HUES6 (cell line): ENCODE measurements at regions not wholly inside any gene's neighbourhood (a gene's known extent, or its start where the extent isn't known, plus 50 kb on each side); places are given as distances from the start of the nearest gene placed in this dataset.

ENCODE experiments used
- H3K27ac ChIP-seq: 2 replicates; pipeline ENCODE4 v1.7.0; 2013; ENCODE audit warnings: low read depth, mild to moderate bottlenecking, low read length, inconsistent platforms
- H3K27me3 ChIP-seq: 2 replicates; pipeline ENCODE4 v1.6.1; 2013; ENCODE audit warnings: low read length; ENCODE audit not compliant: control insufficient read depth, insufficient read depth
- H3K36me3 ChIP-seq: 2 replicates; pipeline ENCODE4 v1.6.1; 2013; ENCODE audit warnings: low read length; ENCODE audit not compliant: control insufficient read depth, insufficient read depth
- H3K4me1 ChIP-seq: 2 replicates; pipeline ENCODE4 v1.6.1; 2013; ENCODE audit warnings: low read length; ENCODE audit not compliant: control insufficient read depth, insufficient read depth
- H3K4me3 ChIP-seq: 2 replicates; pipeline ENCODE4 v1.5.1; 2013; ENCODE audit warnings: low read depth, low read length
- H3K9ac ChIP-seq: one replicate; pipeline ENCODE4 v1.6.1; 2013; ENCODE audit warnings: mild to moderate bottlenecking, low read length
- H3K9me3 ChIP-seq: 2 replicates; pipeline ENCODE4 v1.6.1; 2013; ENCODE audit warnings: low read depth, low read length; ENCODE audit not compliant: control insufficient read depth, insufficient read depth

DNA sequence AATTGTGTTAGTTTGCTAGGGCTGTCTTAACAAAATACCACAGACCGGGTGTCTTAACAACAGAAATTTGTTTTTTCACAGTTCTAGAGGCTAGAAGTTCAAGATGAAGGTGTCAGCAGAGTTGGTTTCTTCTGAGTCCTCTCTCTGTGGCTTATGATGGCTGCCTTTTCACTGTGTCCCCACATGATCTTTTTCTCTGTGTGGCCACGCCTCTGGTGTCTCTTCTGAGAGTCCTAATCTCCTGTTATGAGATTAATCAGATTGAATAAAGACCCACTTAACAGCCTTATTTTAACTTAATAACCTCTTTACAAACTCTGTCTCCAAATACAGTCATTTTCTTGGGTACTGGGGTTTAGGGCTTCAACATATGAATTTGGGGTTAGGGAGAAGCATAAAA is 561.1 kb downstream of the NR2F1-AS1 start:
- H3K4me3 ChIP-seq, result no peak overlapping the region
- H3K4me1 ChIP-seq, result 0 out of 2 replicates have a peak, but pooled peaks cover 2% of the 10 kb centered on the region
- H3K9me3 ChIP-seq, result no peaks in the 10 kb centered on the region
- H3K27ac ChIP-seq, result no peak overlapping the region
- no peaks in the 10 kb centered on the region for H3K36me3 ChIP-seq
- no peaks in the 10 kb centered on the region for H3K27me3 ChIP-seq
- no peak overlapping the region for H3K9ac ChIP-seq

DNA sequence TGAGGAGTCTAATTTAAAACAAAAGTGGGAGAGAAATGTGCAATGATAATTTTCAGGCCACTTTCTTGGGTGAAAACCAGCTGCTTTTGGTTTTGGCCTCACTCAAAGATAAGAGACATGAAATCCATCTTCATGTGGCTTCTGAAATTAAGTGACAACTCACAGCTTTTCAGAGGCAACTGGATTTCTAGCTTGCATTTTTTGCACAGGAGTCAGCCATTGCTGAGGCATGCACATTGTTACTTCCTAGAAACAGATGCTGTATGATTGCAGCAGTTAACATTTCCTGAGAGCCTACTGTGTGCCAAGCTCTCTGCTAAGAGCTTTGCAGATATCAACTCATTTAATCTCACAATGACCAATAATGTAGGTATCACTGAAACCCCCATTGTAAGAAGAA is 562.6 kb downstream of the NR2F1-AS1 start:
- no peak overlapping the region for H3K27ac ChIP-seq
- no peak overlapping the region for H3K4me3 ChIP-seq
- H3K27me3 ChIP-seq, result no peaks in the 10 kb centered on the region
- H3K9ac ChIP-seq, result no peak overlapping the region
- H3K4me1 ChIP-seq, result 0 out of 2 replicates have a peak, but pooled peaks cover 2% of the 10 kb centered on the region
- no peaks in the 10 kb centered on the region for H3K36me3 ChIP-seq
- no peaks in the 10 kb centered on the region for H3K9me3 ChIP-seq

DNA sequence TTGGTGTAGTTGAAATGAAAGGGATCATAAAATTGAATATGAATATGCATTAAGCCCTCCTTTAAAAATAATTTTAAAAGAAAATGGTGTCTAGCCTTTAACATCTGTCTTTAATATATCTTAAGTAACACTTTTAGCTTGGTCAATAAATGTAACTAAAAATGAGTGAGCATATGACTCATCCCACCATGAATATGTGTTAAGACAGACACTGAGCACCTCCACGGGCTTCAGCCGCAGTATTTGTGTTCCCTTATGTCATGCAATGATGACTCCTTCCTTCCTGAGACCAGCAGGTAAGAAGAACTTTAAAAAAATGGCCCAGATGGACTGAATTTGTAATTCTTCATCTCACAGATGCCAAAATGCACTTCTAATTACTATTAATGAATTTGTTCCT is 563.2 kb downstream of the NR2F1-AS1 start:
- H3K9me3 ChIP-seq, result no peaks in the 10 kb centered on the region
- H3K36me3 ChIP-seq, result no peaks in the 10 kb centered on the region
- no peak overlapping the region for H3K4me3 ChIP-seq
- H3K27me3 ChIP-seq, result no peaks in the 10 kb centered on the region
- H3K4me1 ChIP-seq, result 0 out of 2 replicates have a peak, but pooled peaks cover 2% of the 10 kb centered on the region
- H3K27ac ChIP-seq, result no peak overlapping the region
- H3K9ac ChIP-seq, result no peak overlapping the region

DNA sequence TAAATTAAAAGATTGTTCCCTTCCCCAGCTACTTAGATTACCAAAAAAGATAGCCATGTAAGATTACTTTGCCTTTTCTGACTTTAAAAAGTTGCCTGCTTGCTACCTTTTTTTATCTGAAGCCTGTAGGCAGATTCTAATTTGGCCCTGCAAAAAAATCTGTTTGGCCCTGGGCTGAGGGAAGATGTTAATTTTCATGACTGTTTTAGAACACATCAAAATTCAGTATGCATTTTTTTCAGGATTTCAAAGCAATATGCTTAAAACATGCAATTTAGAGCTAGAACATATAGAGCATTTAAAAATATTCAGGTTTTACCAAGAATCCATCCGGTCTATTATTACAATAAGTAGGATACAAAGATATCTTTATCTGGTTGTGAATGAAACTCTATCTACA is 563.6 kb downstream of the NR2F1-AS1 start:
- no peaks in the 10 kb centered on the region for H3K27me3 ChIP-seq
- H3K9ac ChIP-seq, result no peak overlapping the region
- no peak overlapping the region for H3K4me3 ChIP-seq
- H3K9me3 ChIP-seq, result no peaks in the 10 kb centered on the region
- H3K27ac ChIP-seq, result no peak overlapping the region
- no peaks in the 10 kb centered on the region for H3K36me3 ChIP-seq
- 0 out of 2 replicates have a peak, but pooled peaks cover 2% of the 10 kb centered on the region for H3K4me1 ChIP-seq

DNA sequence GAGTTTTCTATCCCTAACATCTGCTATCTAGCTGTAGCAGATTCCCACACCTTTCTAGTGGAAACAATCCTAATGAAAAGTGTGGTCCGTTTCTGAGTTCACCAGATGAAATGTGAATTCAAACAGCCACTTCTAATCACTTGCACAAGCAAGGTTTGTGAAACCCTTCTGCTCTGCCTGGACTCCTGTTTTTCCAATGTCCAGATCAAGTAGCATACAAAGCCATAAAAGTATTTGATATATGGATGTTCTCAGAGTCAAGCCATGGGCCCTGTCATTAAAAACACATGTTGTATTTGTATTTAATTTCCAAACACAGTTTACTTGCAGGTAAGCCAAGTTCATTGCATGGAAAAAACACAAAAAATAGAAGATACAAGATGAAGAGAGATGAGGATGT is 570.4 kb downstream of the NR2F1-AS1 start:
- Histone ChIP-seq H3K36me3 (no peaks in the 10 kb centered on the region), H3K4me3 (no peak overlapping the region), H3K27me3 (no peaks in the 10 kb centered on the region), H3K27ac (no peak overlapping the region), H3K9me3 (peaks cover 7% of the 10 kb centered on the region; the same call in 1 of the 2 replicates), H3K4me1 (peaks cover 9% of the 10 kb centered on the region; the same call in 1 of the 2 replicates), H3K9ac (no peak overlapping the region)

DNA sequence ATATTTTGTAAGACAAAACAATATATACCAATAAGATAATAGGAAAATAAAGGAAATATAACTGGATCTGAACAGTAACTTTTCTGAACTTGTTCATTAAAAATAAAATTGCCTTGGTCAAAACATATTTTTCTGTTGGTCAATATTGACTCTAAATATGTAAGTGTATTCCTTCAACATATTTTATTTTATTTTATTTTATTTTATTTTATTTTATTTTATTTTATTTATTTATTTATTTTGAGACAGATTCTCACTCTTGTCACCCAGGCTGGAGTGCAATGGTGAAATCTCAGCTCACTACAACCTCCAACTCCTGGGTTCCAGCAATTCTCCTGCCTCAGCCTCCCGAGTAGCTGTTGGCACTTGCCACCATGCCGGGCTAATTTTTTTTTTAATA is 571.0 kb downstream of the NR2F1-AS1 start:
- Histone ChIP-seq H3K4me1 (peaks cover 9% of the 10 kb centered on the region; the same call in 1 of the 2 replicates), H3K27ac (no peak overlapping the region), H3K9ac (no peak overlapping the region), H3K27me3 (no peaks in the 10 kb centered on the region), H3K36me3 (no peaks in the 10 kb centered on the region), H3K4me3 (no peak overlapping the region), H3K9me3 (peaks cover 7% of the 10 kb centered on the region; the same call in 1 of the 2 replicates)

DNA sequence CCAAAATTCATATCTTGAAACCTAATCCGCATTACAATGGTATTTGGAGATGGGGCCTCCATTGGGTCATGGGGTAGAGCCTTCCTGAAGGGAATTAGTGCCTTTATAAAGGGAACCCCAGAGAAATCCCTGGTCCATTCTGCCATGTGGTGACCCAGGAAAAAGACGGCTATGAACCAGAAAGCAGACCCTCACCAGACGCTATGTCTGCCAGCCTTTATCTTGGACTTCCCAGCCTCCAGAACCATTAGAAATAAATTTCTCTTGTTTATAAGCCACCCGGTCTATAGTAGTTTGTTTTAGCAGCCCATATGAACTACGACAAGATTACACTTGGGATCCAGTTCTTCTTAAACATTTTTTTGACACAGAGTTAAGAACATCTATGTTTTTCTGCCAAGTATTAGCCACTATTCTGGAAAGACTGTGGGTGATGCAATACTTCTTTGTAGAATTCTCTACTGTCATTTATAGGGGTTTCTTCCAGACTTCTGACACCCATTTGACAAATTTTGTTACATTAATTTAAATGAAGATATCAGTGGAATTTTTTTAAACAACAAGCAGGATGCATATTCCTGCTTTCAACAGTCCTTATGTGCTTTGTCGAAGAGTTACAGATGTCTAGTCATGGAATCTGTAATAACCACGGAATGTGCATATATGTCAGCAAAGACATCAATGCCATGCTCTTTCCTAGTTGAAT is 572.4 kb downstream of the NR2F1-AS1 start:
- Histone ChIP-seq H3K9me3 (peaks cover 7% of the 10 kb centered on the region; the same call in 1 of the 2 replicates), H3K36me3 (no peaks in the 10 kb centered on the region), H3K4me1 (peaks cover 9% of the 10 kb centered on the region; the same call in 1 of the 2 replicates), H3K27me3 (no peaks in the 10 kb centered on the region), H3K9ac (no peak overlapping the region), H3K27ac (no peak overlapping the region), H3K4me3 (no peak overlapping the region)

DNA sequence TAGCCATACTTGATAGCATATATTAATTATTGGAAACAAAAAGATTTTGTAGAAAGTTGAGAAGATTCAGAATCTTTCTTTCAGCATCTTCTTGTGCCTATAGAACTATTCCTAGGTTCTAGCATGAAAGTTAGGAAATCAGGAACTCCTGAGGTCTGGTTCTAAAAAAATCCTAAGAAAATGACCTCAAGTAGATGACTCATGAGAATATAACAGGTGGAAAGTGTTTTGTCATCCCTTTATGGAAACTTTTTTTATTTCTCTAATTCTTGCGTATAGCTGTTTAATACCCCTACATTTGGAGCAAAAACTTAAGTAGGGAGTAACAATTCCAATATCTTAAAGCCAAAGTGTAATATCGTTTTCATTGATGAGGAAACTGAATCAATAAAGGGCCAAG is 574.1 kb downstream of the NR2F1-AS1 start:
- H3K4me1 ChIP-seq, result peaks cover 7% of the 10 kb centered on the region; the same call in 1 of the 2 replicates
- H3K4me3 ChIP-seq, result no peak overlapping the region
- H3K27me3 ChIP-seq, result no peaks in the 10 kb centered on the region
- H3K27ac ChIP-seq, result no peak overlapping the region
- peaks cover 7% of the 10 kb centered on the region; the same call in 1 of the 2 replicates for H3K9me3 ChIP-seq
- no peak overlapping the region for H3K9ac ChIP-seq
- H3K36me3 ChIP-seq, result no peaks in the 10 kb centered on the region

DNA sequence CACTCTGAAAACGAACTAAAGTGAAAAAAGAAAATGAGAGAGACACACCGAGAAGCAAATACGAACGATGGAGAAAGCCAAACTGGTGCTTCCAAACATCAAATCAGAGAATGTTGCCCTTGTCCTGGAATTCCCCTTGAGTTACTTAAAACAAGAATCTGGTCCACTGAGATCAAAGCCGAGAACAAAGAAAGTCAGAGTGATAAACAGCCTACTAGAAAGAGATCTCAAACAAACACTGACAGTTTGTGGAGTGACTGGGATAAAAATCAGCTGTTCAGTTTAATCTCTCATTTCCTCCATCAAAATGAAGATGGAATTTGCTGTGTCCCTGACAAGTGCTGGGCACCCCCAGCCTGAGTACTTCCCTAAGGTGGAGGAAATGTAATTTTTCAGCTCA is 582.6 kb downstream of the NR2F1-AS1 start:
- Histone ChIP-seq H3K4me1 (no peaks in the 10 kb centered on the region), H3K4me3 (no peak overlapping the region), H3K27me3 (no peaks in the 10 kb centered on the region), H3K9ac (no peak overlapping the region), H3K27ac (no peak overlapping the region), H3K9me3 (peaks cover 6% of the 10 kb centered on the region; the same call in 1 of the 2 replicates), H3K36me3 (no peaks in the 10 kb centered on the region)

DNA sequence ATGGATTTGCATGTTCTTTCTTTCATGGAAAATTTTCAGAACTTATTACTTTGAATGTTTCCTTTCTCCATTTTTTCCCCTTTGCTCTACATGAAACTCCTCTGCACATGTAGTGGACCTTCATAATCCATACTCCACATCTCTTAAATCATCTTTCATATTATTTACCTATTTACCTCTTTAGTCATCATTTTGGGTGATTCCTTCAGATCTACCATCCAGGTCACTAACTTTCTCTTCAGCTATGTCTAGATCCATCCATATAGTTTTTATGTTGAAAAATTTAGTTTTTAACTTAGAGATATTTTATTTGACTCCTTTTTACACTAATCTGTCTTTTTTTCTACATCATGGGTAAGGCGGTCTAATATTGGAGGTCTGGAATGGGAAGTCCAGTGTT is 586.6 kb downstream of the NR2F1-AS1 start:
- no peaks in the 10 kb centered on the region for H3K36me3 ChIP-seq

DNA sequence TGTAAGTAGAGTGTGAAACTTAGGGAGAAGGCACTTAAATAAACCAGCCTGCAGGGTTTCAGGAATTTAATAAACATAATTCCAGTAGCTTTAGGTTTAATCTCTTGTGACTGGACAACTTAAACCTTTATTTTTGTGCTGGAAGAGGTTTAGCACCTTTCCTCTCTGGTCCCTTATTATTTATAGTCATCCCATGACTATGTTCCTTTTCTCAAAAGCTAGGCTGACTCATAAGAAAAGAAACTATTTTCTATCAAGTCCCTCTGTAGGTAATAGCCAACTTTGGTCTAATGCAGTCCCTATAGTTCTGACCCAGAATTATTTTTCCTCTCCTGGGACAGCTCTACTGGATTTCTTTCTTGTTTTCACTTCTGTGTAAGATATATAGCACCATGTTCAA is 588.9 kb downstream of the NR2F1-AS1 start:
- no peak overlapping the region for H3K4me3 ChIP-seq
- no peak overlapping the region for H3K9ac ChIP-seq
- no peaks in the 10 kb centered on the region for H3K36me3 ChIP-seq
- peaks cover 6% of the 10 kb centered on the region; the same call in 1 of the 2 replicates for H3K9me3 ChIP-seq
- no peaks in the 10 kb centered on the region for H3K4me1 ChIP-seq
- H3K27ac ChIP-seq, result no peak overlapping the region
- H3K27me3 ChIP-seq, result no peaks in the 10 kb centered on the region

More for the DNA sequence above, 586.6 kb downstream of the NR2F1-AS1 start:
- no peak overlapping the region for H3K9ac ChIP-seq
- no peak overlapping the region for H3K4me3 ChIP-seq
- H3K9me3 ChIP-seq, result peaks cover 6% of the 10 kb centered on the region; the same call in 1 of the 2 replicates
- H3K4me1 ChIP-seq, result no peaks in the 10 kb centered on the region
- no peak overlapping the region for H3K27ac ChIP-seq
- H3K27me3 ChIP-seq, result no peaks in the 10 kb centered on the region
